ENCODE measurements at regions not wholly inside any gene's neighbourhood (a gene's known extent, or its start where the extent isn't known, plus 50 kb on each side); places are given as distances from the start of the nearest gene placed in this dataset.
"Not testable (repeated sequence)": the region's sequence is repeated elsewhere in the genome, so short reads cannot be mapped to it uniquely, and the experiment has no call there.

- Histone ChIP-seq H3K9ac (ENCODE audit: low read length) (no peak overlapping the region), H3K18ac (ENCODE audit: low read length) (no peak overlapping the region), H2BK120ac (ENCODE audit: low read depth, low read length) (no peak overlapping the region), H3K79me1 (ENCODE audit: low read length) (no peaks in the 10 kb centered on the region), H3K4me3 (ENCODE audit: low read length) (no peak overlapping the region), H3K4me2 (ENCODE audit: low read length) (no peak overlapping the region), H4K5ac (ENCODE audit: low read length) (no peak overlapping the region), H4K8ac (ENCODE audit: low read depth, low read length) (no peak overlapping the region), H3K36me3 (ENCODE audit: control insufficient read depth, insufficient read depth, low read length) (no peaks in the 10 kb centered on the region), H3K79me2 (ENCODE audit: control insufficient read depth, insufficient read depth, low read length) (no peaks in the 10 kb centered on the region), H3K56ac (ENCODE audit: low read length) (no peak overlapping the region), H2BK15ac (replicated peaks; ENCODE audit: low read depth) (no peak overlapping the region), H3K4ac (ENCODE audit: low read depth, low read length) (no peak overlapping the region), H2BK5ac (ENCODE audit: low read length) (no peak overlapping the region), H2AK5ac (ENCODE audit: low read length) (no peak overlapping the region), H3K27ac (ENCODE audit: low read depth, low read length) (no peak overlapping the region), H3K4me1 (ENCODE audit: control insufficient read depth, low read depth, low read length) (peaks cover 2% of the 10 kb centered on the region), H3K23ac (ENCODE audit: low read length) (no peak overlapping the region), H3K27me3 (ENCODE audit: insufficient read depth, low read length, poor library complexity) (no peaks in the 10 kb centered on the region)
- peak; percentile 63 for DNase-seq
- WGBS (ENCODE audit: extremely low coverage, insufficient coverage, low lambda C conversion rate): no CpG with 5 or more reads among the region's 4 CpGs
Observed at GRCh38 chr6:95743591-95743990, 166.3 kb downstream of the MANEA start.

GRCh38 chr6:95758236-95759069 lies 181.1 kb downstream of the MANEA start:
- not testable (repeated sequence) for H3K27ac ChIP-seq (ENCODE audit: low read depth, low read length); H2BK5ac ChIP-seq (ENCODE audit: low read length); H4K8ac ChIP-seq (ENCODE audit: low read depth, low read length); H3K4ac ChIP-seq (ENCODE audit: low read depth, low read length); H3K27me3 ChIP-seq (ENCODE audit: insufficient read depth, low read length, poor library complexity); H3K56ac ChIP-seq (ENCODE audit: low read length); H3K4me3 ChIP-seq (ENCODE audit: low read length); H3K79me1 ChIP-seq (ENCODE audit: low read length); H3K4me2 ChIP-seq (ENCODE audit: low read length); H2BK15ac ChIP-seq (replicated peaks; ENCODE audit: low read depth); H2AK5ac ChIP-seq (ENCODE audit: low read length); H3K23ac ChIP-seq (ENCODE audit: low read length); H4K5ac ChIP-seq (ENCODE audit: low read length); H2BK120ac ChIP-seq (ENCODE audit: low read depth, low read length); H3K79me2 ChIP-seq (ENCODE audit: control insufficient read depth, insufficient read depth, low read length); H3K4me1 ChIP-seq (ENCODE audit: control insufficient read depth, low read depth, low read length); H3K18ac ChIP-seq (ENCODE audit: low read length); DNase-seq; H3K9ac ChIP-seq (ENCODE audit: low read length); H3K36me3 ChIP-seq (ENCODE audit: control insufficient read depth, insufficient read depth, low read length)
- no CpG with 5 or more reads among the region's 36 CpGs for WGBS (ENCODE audit: extremely low coverage, insufficient coverage, low lambda C conversion rate)

DNA sequence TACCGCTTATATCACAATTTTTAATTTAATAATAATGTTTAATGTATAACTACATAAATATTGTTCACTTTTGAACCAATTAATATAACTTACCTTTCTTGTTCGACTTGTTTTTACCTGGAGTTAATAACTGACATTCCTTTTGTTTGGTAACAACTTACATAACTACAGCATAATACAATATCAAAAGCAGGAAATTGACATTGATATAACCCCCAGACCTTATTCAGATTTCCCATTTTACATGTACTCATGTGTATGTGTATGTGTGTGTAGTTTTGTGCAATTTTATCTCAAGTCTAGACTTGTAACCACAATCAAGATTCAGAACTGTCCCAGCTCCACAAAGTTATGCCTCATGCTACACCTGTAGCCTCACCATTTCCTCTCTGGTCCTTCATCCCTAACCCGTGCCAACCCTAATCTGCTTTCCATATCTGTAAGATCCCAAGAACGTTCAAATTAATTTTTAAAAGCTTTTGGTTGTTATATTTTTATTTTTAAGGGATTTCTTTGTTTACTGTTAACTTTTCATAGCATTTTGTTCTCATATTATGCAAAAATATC lies 190.6 kb downstream of the MANEA start:
- Histone ChIP-seq H2AK5ac (ENCODE audit: low read length) (no peak overlapping the region), H2BK5ac (ENCODE audit: low read length) (no peak overlapping the region), H3K23ac (ENCODE audit: low read length) (no peak overlapping the region), H3K79me2 (ENCODE audit: control insufficient read depth, insufficient read depth, low read length) (no peaks in the 10 kb centered on the region), H3K56ac (ENCODE audit: low read length) (no peak overlapping the region), H2BK15ac (replicated peaks; ENCODE audit: low read depth) (no peak overlapping the region), H2BK120ac (ENCODE audit: low read depth, low read length) (no peak overlapping the region), H3K4me1 (ENCODE audit: control insufficient read depth, low read depth, low read length) (no peaks in the 10 kb centered on the region), H4K5ac (ENCODE audit: low read length) (no peak overlapping the region), H3K18ac (ENCODE audit: low read length) (no peak overlapping the region), H3K27ac (ENCODE audit: low read depth, low read length) (no peak overlapping the region), H3K36me3 (ENCODE audit: control insufficient read depth, insufficient read depth, low read length) (no peaks in the 10 kb centered on the region), H4K8ac (ENCODE audit: low read depth, low read length) (no peak overlapping the region), H3K27me3 (ENCODE audit: insufficient read depth, low read length, poor library complexity) (no peaks in the 10 kb centered on the region), H3K4ac (ENCODE audit: low read depth, low read length) (no peak overlapping the region), H3K9ac (ENCODE audit: low read length) (no peak overlapping the region), H3K4me3 (ENCODE audit: low read length) (no peak overlapping the region), H3K79me1 (ENCODE audit: low read length) (no peaks in the 10 kb centered on the region), H3K4me2 (ENCODE audit: low read length) (no peak overlapping the region)
- 94% methylated on average over 1 of the region's 4 CpGs for WGBS (ENCODE audit: extremely low coverage, insufficient coverage, low lambda C conversion rate)
- no peak for DNase-seq

DNA sequence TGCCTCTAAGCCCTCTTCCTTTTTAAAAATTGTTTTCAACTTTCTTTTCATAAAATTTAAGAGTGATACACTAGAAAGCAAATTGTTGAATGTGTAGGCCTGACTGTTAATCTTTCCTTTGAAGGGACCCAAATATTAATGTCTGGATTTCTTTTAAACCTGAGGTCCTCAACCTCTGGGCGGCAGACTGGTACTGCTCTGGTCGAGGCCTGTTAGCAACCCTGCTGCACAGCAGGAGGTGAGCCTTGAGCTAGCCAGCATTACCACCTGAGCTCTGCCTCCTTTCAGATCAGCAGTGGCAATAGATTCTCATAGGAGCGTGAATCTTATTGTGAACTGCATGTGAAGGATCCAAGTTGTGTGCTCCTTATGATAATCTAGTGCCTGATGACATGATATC lies 191.2 kb downstream of the MANEA start:
- Histone ChIP-seq H2BK5ac (ENCODE audit: low read length) (no peak overlapping the region), H3K4me2 (ENCODE audit: low read length) (no peak overlapping the region), H3K79me1 (ENCODE audit: low read length) (no peaks in the 10 kb centered on the region), H4K8ac (ENCODE audit: low read depth, low read length) (no peak overlapping the region), H4K5ac (ENCODE audit: low read length) (no peak overlapping the region), H2AK5ac (ENCODE audit: low read length) (no peak overlapping the region), H3K4ac (ENCODE audit: low read depth, low read length) (no peak overlapping the region), H2BK120ac (ENCODE audit: low read depth, low read length) (no peak overlapping the region), H3K23ac (ENCODE audit: low read length) (no peak overlapping the region), H3K36me3 (ENCODE audit: control insufficient read depth, insufficient read depth, low read length) (no peaks in the 10 kb centered on the region), H3K56ac (ENCODE audit: low read length) (no peak overlapping the region), H3K18ac (ENCODE audit: low read length) (no peak overlapping the region), H3K4me1 (ENCODE audit: control insufficient read depth, low read depth, low read length) (no peaks in the 10 kb centered on the region), H3K79me2 (ENCODE audit: control insufficient read depth, insufficient read depth, low read length) (no peaks in the 10 kb centered on the region), H3K4me3 (ENCODE audit: low read length) (no peak overlapping the region), H3K27ac (ENCODE audit: low read depth, low read length) (no peak overlapping the region), H2BK15ac (replicated peaks; ENCODE audit: low read depth) (no peak overlapping the region), H3K27me3 (ENCODE audit: insufficient read depth, low read length, poor library complexity) (no peaks in the 10 kb centered on the region), H3K9ac (ENCODE audit: low read length) (no peak overlapping the region)
- DNase-seq: peak; percentile 63
- WGBS (ENCODE audit: extremely low coverage, insufficient coverage, low lambda C conversion rate): no CpG with 5 or more reads among the region's 3 CpGs

GRCh38 chr6:95777338-95777737 lies 200.0 kb downstream of the MANEA start:
- Histone ChIP-seq H4K5ac (ENCODE audit: low read length) (no peak overlapping the region), H3K23ac (ENCODE audit: low read length) (no peak overlapping the region), H2BK15ac (replicated peaks; ENCODE audit: low read depth) (no peak overlapping the region), H4K8ac (ENCODE audit: low read depth, low read length) (no peak overlapping the region), H3K4ac (ENCODE audit: low read depth, low read length) (no peak overlapping the region), H3K79me1 (ENCODE audit: low read length) (no peaks in the 10 kb centered on the region), H3K27ac (ENCODE audit: low read depth, low read length) (no peak overlapping the region), H3K9ac (ENCODE audit: low read length) (no peak overlapping the region), H3K79me2 (ENCODE audit: control insufficient read depth, insufficient read depth, low read length) (no peaks in the 10 kb centered on the region), H3K4me2 (ENCODE audit: low read length) (no peak overlapping the region), H3K4me1 (ENCODE audit: control insufficient read depth, low read depth, low read length) (no peaks in the 10 kb centered on the region), H2BK5ac (ENCODE audit: low read length) (no peak overlapping the region), H3K27me3 (ENCODE audit: insufficient read depth, low read length, poor library complexity) (no peaks in the 10 kb centered on the region), H3K18ac (ENCODE audit: low read length) (no peak overlapping the region), H2BK120ac (ENCODE audit: low read depth, low read length) (no peak overlapping the region), H3K36me3 (ENCODE audit: control insufficient read depth, insufficient read depth, low read length) (no peaks in the 10 kb centered on the region), H2AK5ac (ENCODE audit: low read length) (no peak overlapping the region), H3K56ac (ENCODE audit: low read length) (no peak overlapping the region), H3K4me3 (ENCODE audit: low read length) (no peak overlapping the region)
- DNase-seq: no peak
- no CpG with 5 or more reads among the region's 2 CpGs for WGBS (ENCODE audit: extremely low coverage, insufficient coverage, low lambda C conversion rate)
